NCI-H748 (cell line): ENCODE measurements at regions not wholly inside any gene's neighbourhood (a gene's known extent, or its start where the extent isn't known, plus 50 kb on each side); places are given as distances from the start of the nearest gene placed in this dataset.

Experiments
- DNase-seq: peaks from one replicate; lab custom pipeline; 2025; ENCODE audit not compliant: unreplicated experiment; lab: John Stamatoyannopoulos, UW

- peak; percentile 74 for DNase-seq
These were observed 61.1 kb upstream of the FAM216B start for GRCh38 chr13:42720113-42720857.

- no peak for DNase-seq
These were observed 60.5 kb upstream of the FAM216B start for GRCh38 chr13:42720858-42721219.

- DNase-seq, result no peak
These were observed 58.4 kb upstream of the FAM216B start for GRCh38 chr13:42722883-42723539.

- DNase-seq, result no peak
These were observed 52.7 kb upstream of the FAM216B start for GRCh38 chr13:42728507-42729180.

GRCh38 chr13:42729857-42730402 is 51.5 kb upstream of the FAM216B start:
- no peak for DNase-seq
